H1 (cell line): ENCODE measurements at regions not wholly inside any gene's neighbourhood (a gene's known extent, or its start where the extent isn't known, plus 50 kb on each side); places are given as distances from the start of the nearest gene placed in this dataset.

Source experiments
- CTCF ChIA-PET: fragments of 300-600 bp; sonication (Branson Sonifier 250); formaldehyde crosslinking; loops from one replicate; lab custom pipeline; 2021; ENCODE audit not compliant: partially characterized antibody; lab: Charles Lee
- POLR2A ChIA-PET: fragments of 300-600 bp; sonication (Branson Sonifier 250); formaldehyde crosslinking; loops from one replicate; lab custom pipeline; 2021; ENCODE audit warnings: inconsistent platforms; ENCODE audit not compliant: partially characterized antibody; lab: Charles Lee
- DNase-seq, 2 experiments: peaks; one replicate each; pipeline versions ENCODE4 v3.0.0 to v3.0.0-alpha.2; 2010 to 2022; ENCODE audit warnings: low spot score in 2 of 2, low read depth in 1 of 2, mixed read lengths in 1 of 2
- FAIRE-seq: peaks from 2 replicates; lab custom pipeline; 2011; peaks lifted over from hg19 to GRCh38; lab: Jason Lieb, UNC
- H2AFZ ChIP-seq: 2 replicates; pipeline ENCODE4 v1.8.1; 2012; ENCODE audit warnings: low read length, inconsistent platforms
- H2AK5ac ChIP-seq: 2 replicates; pipeline ENCODE4 v1.6.1; 2013; ENCODE audit warnings: low read depth, low read length
- H2BK120ac ChIP-seq: replicated peaks from 2 replicates; pipeline ENCODE3; 2013; ENCODE audit warnings: low read depth, low read length, inconsistent platforms
- H2BK12ac ChIP-seq: 2 replicates; pipeline ENCODE4 v1.6.1; 2013; ENCODE audit warnings: low read depth, low read length
- H2BK15ac ChIP-seq: 2 replicates; pipeline ENCODE4 v1.6.1; 2013; ENCODE audit warnings: low read length
- H2BK20ac ChIP-seq: 2 replicates; pipeline ENCODE4 v1.6.1; 2013; ENCODE audit warnings: low read length
- H2BK5ac ChIP-seq: 2 replicates; pipeline ENCODE4 v1.6.1; 2013; ENCODE audit warnings: low read depth, low read length
- H3K14ac ChIP-seq: 2 replicates; pipeline ENCODE4 v1.6.1; 2013; ENCODE audit warnings: inconsistent platforms; ENCODE audit not compliant: insufficient read length
- H3K18ac ChIP-seq: 2 replicates; pipeline ENCODE4 v1.6.1; 2013; ENCODE audit warnings: low read length; ENCODE audit errors: extremely low read depth
- H3K23ac ChIP-seq: 2 replicates; pipeline ENCODE4 v1.6.1; 2013; ENCODE audit warnings: inconsistent platforms; ENCODE audit not compliant: insufficient read length
- H3K23me2 ChIP-seq: 2 replicates; pipeline ENCODE4 v1.6.1; 2013; ENCODE audit warnings: low read depth, low read length
- H3K27ac ChIP-seq: 2 replicates; pipeline ENCODE4 v1.6.1; 2011; ENCODE audit warnings: low read depth, low read length, inconsistent platforms
- H3K27me3 ChIP-seq, 4 experiments: replicated peaks in 1 of 4; 1 replicate in 1 of 4; 2 replicates in 3 of 4; pipeline versions ENCODE4 v1.6.1 to v1.8.1; 2011 to 2013; ENCODE audit warnings: low read length in 3 of 4, mild to moderate bottlenecking in 3 of 4, inconsistent platforms in 2 of 4, mixed read lengths in 2 of 4, moderate library complexity in 1 of 4; ENCODE audit not compliant: control insufficient read depth in 3 of 4, insufficient read depth in 3 of 4; ENCODE audit errors: extremely low read depth in 1 of 4
- H3K36me3 ChIP-seq, 4 experiments: 2 replicates each; pipeline versions ENCODE4 v1.6.1 to v1.8.1; 2011 to 2013; ENCODE audit warnings: mild to moderate bottlenecking in 4 of 4, low read length in 3 of 4, moderate library complexity in 2 of 4, control low read depth in 1 of 4, inconsistent platforms in 1 of 4; ENCODE audit not compliant: insufficient read depth in 4 of 4, control insufficient read depth in 2 of 4
- H3K4ac ChIP-seq: replicated peaks from 2 replicates; pipeline ENCODE3; 2013; ENCODE audit warnings: low read length, low read depth, mixed read lengths, inconsistent platforms; ENCODE audit not compliant: insufficient read length
- H3K4me1 ChIP-seq, 4 experiments: replicated peaks in 1 of 4; 1 replicate in 1 of 4; 2 replicates in 3 of 4; pipeline versions ENCODE4 v1.6.1 to v1.8.1; 2011 to 2013; ENCODE audit warnings: low read length in 3 of 4, inconsistent platforms in 2 of 4, mixed read lengths in 1 of 4; ENCODE audit not compliant: insufficient read depth in 4 of 4, control insufficient read depth in 3 of 4
- H3K4me2 ChIP-seq, 2 experiments: 2 replicates each; pipeline versions ENCODE4 v1.6.1 to v1.8.1; 2011 to 2013; ENCODE audit warnings: low read depth in 2 of 2, low read length in 2 of 2, control low read depth in 1 of 2, inconsistent platforms in 1 of 2, mild to moderate bottlenecking in 1 of 2; ENCODE audit not compliant: insufficient read depth in 1 of 2
- H3K4me3 ChIP-seq, 4 experiments: fragments of 200-600, 300-600 bp in 1 of 4; sonication (generic), shearing (Covaris generic), sonication (Bioruptor Twin) in 1 of 4; 2 replicates each; pipeline versions ENCODE4 v1.5.1 to v1.8.1; 2011 to 2016; ENCODE audit warnings: low read length in 4 of 4, low read depth in 3 of 4, control low read depth in 2 of 4, inconsistent platforms in 2 of 4, mild to moderate bottlenecking in 2 of 4, mixed read lengths in 1 of 4, moderate library complexity in 1 of 4; ENCODE audit not compliant: insufficient read depth in 2 of 4; ENCODE audit errors: extremely low read depth in 1 of 4
- H3K56ac ChIP-seq: replicated peaks from 2 replicates; pipeline ENCODE3; 2013; ENCODE audit warnings: low read depth, mild to moderate bottlenecking, mixed read lengths, low read length, inconsistent platforms; ENCODE audit not compliant: insufficient read length
- H3K79me1 ChIP-seq: 2 replicates; pipeline ENCODE4 v1.6.1; 2013; ENCODE audit warnings: low read depth, low read length, control low read depth
- H3K79me2 ChIP-seq, 2 experiments: 2 replicates each; pipeline versions ENCODE4 v1.6.1 to v1.8.1; 2012 to 2013; ENCODE audit warnings: low read length in 2 of 2, mild to moderate bottlenecking in 2 of 2, inconsistent platforms in 1 of 2; ENCODE audit not compliant: insufficient read depth in 2 of 2, control insufficient read depth in 1 of 2
- H3K9ac ChIP-seq, 4 experiments: replicated peaks in 1 of 4; 1 replicate in 1 of 4; 2 replicates in 3 of 4; pipeline versions ENCODE4 v1.6.1 to v1.8.1; 2011 to 2013; ENCODE audit warnings: low read depth in 3 of 4, low read length in 3 of 4, control low read depth in 2 of 4, mild to moderate bottlenecking in 2 of 4, moderate library complexity in 2 of 4, inconsistent platforms in 1 of 4; ENCODE audit errors: extremely low read depth in 1 of 4
- H3K9me3 ChIP-seq, 2 experiments: 2 replicates each; pipeline versions ENCODE4 v1.6.1 to v1.8.1; 2012 to 2013; ENCODE audit warnings: mild to moderate bottlenecking in 2 of 2, moderate library complexity in 2 of 2, control low read depth in 1 of 2, inconsistent platforms in 1 of 2, low read depth in 1 of 2, low read length in 1 of 2, mixed read lengths in 1 of 2; ENCODE audit not compliant: insufficient read depth in 2 of 2
- H4K20me1 ChIP-seq, 2 experiments: replicated peaks in 1 of 2; 2 replicates each; pipeline versions ENCODE3 to v1.8.1; 2011 to 2013; ENCODE audit warnings: inconsistent platforms in 2 of 2, low read length in 2 of 2, mild to moderate bottlenecking in 1 of 2; ENCODE audit not compliant: insufficient read depth in 2 of 2, control insufficient read depth in 1 of 2
- H4K5ac ChIP-seq: 2 replicates; pipeline ENCODE4 v1.6.1; 2013; ENCODE audit warnings: low read length, low read depth, mixed read lengths, inconsistent platforms; ENCODE audit not compliant: insufficient read length
- H4K8ac ChIP-seq: 2 replicates; pipeline ENCODE4 v1.8.0; 2013; ENCODE audit warnings: mild to moderate bottlenecking, moderate library complexity, low read length, inconsistent platforms; ENCODE audit not compliant: insufficient read depth; ENCODE audit errors: extremely low read depth
- H4K91ac ChIP-seq: replicated peaks from 2 replicates; pipeline ENCODE3; 2013; ENCODE audit warnings: low read length, mixed read lengths, inconsistent platforms; ENCODE audit not compliant: insufficient read length
- TAF7 ChIP-seq: optimal IDR thresholded peaks from 2 replicates; pipeline ENCODE3; 2011; ENCODE audit warnings: low read depth, mild to moderate bottlenecking, inconsistent platforms, low read length, moderate library complexity, borderline replicate concordance
- WGBS, 2 experiments: shearing (Covaris generic) in 1 of 2; methylation state at CpG; one replicate each; pipeline versions ENCODE4 v1.1.6 to v1.1.7; 2013 to 2015; ENCODE audit warnings: low lambda C conversion rate in 2 of 2, mixed read lengths in 2 of 2, inconsistent platforms in 1 of 2, low coverage in 1 of 2, missing lambda C conversion rate in 1 of 2; ENCODE audit not compliant: insufficient replicate concordance in 2 of 2, insufficient coverage in 1 of 2, insufficient read length in 1 of 2; ENCODE audit errors: extremely low coverage in 1 of 2, missing lambda C conversion rate in 1 of 2; 5-methylcytosine and 5-hydroxymethylcytosine counted together

DNA sequence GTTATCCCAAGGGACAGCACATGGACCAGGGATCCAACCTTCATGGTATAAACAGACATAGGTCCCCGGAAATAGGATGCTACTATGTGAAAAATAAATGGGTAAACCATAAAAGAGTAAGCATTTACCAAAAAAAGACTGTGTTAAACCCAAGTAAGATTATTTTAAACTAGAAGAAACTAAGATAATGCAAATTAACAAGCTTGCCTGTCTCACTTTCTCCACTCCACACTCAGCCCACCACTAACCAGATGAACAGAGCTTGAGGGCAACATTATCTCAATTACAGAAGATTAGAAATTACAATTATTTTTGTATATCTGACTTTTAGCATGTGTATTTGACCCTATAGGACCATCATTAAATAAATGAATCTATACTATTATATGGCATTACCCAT lies 117.2 kb upstream of the CAV2 start:
- no peak overlapping the region for H2AFZ ChIP-seq
- no peak overlapping the region for H3K23ac ChIP-seq
- H3K36me3 ChIP-seq = no peaks in the 10 kb centered on the region
- no peak overlapping the region for H2BK20ac ChIP-seq
- H3K56ac ChIP-seq = no peak overlapping the region
- H3K23me2 ChIP-seq = no peaks in the 10 kb centered on the region; the same call in 1 of the 2 replicates
- ChIA-PET POLR2A (no interaction called here), CTCF (no interaction called here)
- H2BK15ac ChIP-seq = no peak overlapping the region
- no peaks in the 10 kb centered on the region for H3K79me1 ChIP-seq
- H3K4me2 ChIP-seq = no peak overlapping the region
- DNase-seq = no peak
- no peak overlapping the region for H4K91ac ChIP-seq
- H3K27me3 ChIP-seq = peaks cover 0 to 1% (median 0%) of the 10 kb centered on the region in 4 experiments; a peak in 1 of 7 replicates
- no peak overlapping the region for H3K4me3 ChIP-seq
- no peak overlapping the region for H3K27ac ChIP-seq
- 0 out of 7 replicates have a peak, but pooled peaks cover 0 to 3% (median 0%) of the 10 kb centered on the region in 4 experiments for H3K4me1 ChIP-seq
- no peak overlapping the region for H4K5ac ChIP-seq
- FAIRE-seq = no peak
- H3K9ac ChIP-seq = no peak overlapping the region
- H2AK5ac ChIP-seq = no peak overlapping the region
- no peaks in the 10 kb centered on the region for H3K79me2 ChIP-seq
- no peak overlapping the region for H2BK12ac ChIP-seq
- 95% methylated on average over 1 of the region's 1 CpG; no CpG with 5 or more reads in 1 of the 2 experiments for WGBS, 2 experiments
- TF ChIP-seq TAF7 = no peak
- TF ChIP-seq, all 59 proteins: peak for 0
- Histone ChIP-seq H3K14ac (no peak overlapping the region), H3K4ac (no peak overlapping the region), H3K18ac (no peak overlapping the region), H3K9me3 (no peaks in the 10 kb centered on the region; a peak in 1 of 4 replicates), H2BK120ac (no peak overlapping the region), H4K20me1 (no peaks in the 10 kb centered on the region), H2BK5ac (no peak overlapping the region), H4K8ac (no peak overlapping the region)
